ENCODE measurements at regions not wholly inside any gene's neighbourhood (a gene's known extent, or its start where the extent isn't known, plus 50 kb on each side); places are given as distances from the start of the nearest gene placed in this dataset.

DNA sequence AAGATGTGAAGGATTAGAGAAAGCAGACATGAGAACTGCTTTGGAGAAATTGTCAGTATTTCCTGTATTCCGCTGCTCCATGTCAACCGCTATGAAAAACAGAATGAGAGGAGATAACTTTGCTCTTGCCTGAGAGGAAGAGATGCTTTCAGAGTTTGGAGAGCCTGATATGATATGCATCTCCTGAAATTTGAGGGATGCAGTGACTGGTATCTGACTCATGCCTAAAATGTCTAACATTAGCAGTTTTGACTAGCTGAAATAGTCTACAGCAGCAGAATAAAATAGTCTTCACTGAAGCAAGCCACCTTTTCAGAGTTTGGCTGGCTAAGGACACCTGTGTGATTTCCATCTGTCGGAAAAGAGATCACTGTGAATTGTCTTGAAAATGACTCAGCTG is 165.8 kb upstream of the LRRC7 start:
- TF ChIP-seq, protein P1, sequence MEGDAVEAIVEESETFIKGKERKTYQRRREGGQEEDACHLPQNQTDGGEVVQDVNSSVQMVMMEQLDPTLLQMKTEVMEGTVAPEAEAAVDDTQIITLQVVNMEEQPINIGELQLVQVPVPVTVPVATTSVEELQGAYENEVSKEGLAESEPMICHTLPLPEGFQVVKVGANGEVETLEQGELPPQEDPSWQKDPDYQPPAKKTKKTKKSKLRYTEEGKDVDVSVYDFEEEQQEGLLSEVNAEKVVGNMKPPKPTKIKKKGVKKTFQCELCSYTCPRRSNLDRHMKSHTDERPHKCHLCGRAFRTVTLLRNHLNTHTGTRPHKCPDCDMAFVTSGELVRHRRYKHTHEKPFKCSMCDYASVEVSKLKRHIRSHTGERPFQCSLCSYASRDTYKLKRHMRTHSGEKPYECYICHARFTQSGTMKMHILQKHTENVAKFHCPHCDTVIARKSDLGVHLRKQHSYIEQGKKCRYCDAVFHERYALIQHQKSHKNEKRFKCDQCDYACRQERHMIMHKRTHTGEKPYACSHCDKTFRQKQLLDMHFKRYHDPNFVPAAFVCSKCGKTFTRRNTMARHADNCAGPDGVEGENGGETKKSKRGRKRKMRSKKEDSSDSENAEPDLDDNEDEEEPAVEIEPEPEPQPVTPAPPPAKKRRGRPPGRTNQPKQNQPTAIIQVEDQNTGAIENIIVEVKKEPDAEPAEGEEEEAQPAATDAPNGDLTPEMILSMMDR (IDR thresholded peaks at IDR 0.05): no peak
- Histone ChIP-seq H3K27me3 (no peaks in the 10 kb centered on the region), H3K4me1 (no peaks in the 10 kb centered on the region), H3K9me3 (no peaks in the 10 kb centered on the region), H3K4me3 (no peak overlapping the region), H3K36me3 (no peaks in the 10 kb centered on the region), H3K27ac (no peak overlapping the region)
- no peak for DNase-seq
- intact Hi-C loops (cut with DNase I): no loop called here
- no peak for ATAC-seq

GRCh38 chr1:69403756-69404320 is 163.9 kb upstream of the LRRC7 start:
- intact Hi-C loops (cut with DNase I): no loop called here
- no peaks in the 10 kb centered on the region for H3K9me3 ChIP-seq

DNA sequence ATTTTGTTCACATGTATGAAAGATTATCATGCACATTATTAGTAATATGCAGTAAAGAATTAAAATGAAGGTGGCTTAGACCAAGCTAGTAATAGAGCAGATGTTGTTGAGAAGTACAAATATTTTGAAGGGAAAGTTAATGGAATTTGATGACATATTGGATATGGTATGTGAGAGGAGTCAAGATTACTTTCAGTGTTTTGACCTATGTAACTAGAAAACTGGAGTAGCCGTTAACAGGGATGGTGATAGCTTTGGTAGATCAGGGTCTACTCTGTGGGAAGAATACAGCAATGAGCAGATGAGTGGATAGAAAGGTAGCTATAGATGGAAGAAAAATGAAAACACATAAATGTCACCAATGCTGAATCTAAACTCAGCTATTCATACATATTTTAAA is 163.2 kb upstream of the LRRC7 start:
- H3K36me3 ChIP-seq: no peaks in the 10 kb centered on the region
- ATAC-seq: no peak
- intact Hi-C loops (cut with DNase I): no loop called here
- H3K4me1 ChIP-seq: no peaks in the 10 kb centered on the region
- no peaks in the 10 kb centered on the region for H3K9me3 ChIP-seq
- TF ChIP-seq, protein P1 (IDR thresholded peaks at IDR 0.05): no peak
- no peak for DNase-seq
- H3K27me3 ChIP-seq: no peaks in the 10 kb centered on the region
- H3K27ac ChIP-seq: no peak overlapping the region
- no peak overlapping the region for H3K4me3 ChIP-seq

More at GRCh38 chr1:69403756-69404320, 163.9 kb upstream of the LRRC7 start:
- no peak overlapping the region for H3K27ac ChIP-seq
- TF ChIP-seq, protein P1 (IDR thresholded peaks at IDR 0.05): no peak
- no peaks in the 10 kb centered on the region for H3K4me1 ChIP-seq
- no peaks in the 10 kb centered on the region for H3K27me3 ChIP-seq
- no peak for ATAC-seq
- no peak overlapping the region for H3K4me3 ChIP-seq
- H3K36me3 ChIP-seq: no peaks in the 10 kb centered on the region
- no peak for DNase-seq

DNA sequence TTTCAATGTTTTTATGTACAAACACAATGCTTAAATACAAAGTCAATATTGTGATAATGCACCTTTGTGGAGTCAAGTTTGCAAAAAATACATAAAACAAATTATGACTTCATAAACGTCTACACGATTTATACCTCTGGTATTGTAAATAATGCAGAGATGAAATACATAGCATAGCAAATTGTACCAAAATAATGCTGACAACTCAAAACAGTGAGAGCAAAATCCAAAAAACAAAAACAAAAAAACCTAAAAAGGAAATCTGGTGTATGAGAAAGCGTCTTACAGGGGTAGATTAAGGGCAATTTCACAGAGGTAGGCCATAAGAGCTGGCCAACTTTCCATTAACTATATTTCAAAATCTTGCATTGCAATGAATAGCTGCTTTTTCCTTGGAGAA is 161.5 kb upstream of the LRRC7 start:
- H3K27me3 ChIP-seq: no peaks in the 10 kb centered on the region
- intact Hi-C loops (cut with DNase I): no loop called here
- ATAC-seq (no peak), DNase-seq (no peak)
- H3K36me3 ChIP-seq: no peaks in the 10 kb centered on the region
- TF ChIP-seq, protein P1 (IDR thresholded peaks at IDR 0.05): no peak
- no peak overlapping the region for H3K4me3 ChIP-seq
- no peak overlapping the region for H3K27ac ChIP-seq
- no peaks in the 10 kb centered on the region for H3K4me1 ChIP-seq
- H3K9me3 ChIP-seq: no peaks in the 10 kb centered on the region

DNA sequence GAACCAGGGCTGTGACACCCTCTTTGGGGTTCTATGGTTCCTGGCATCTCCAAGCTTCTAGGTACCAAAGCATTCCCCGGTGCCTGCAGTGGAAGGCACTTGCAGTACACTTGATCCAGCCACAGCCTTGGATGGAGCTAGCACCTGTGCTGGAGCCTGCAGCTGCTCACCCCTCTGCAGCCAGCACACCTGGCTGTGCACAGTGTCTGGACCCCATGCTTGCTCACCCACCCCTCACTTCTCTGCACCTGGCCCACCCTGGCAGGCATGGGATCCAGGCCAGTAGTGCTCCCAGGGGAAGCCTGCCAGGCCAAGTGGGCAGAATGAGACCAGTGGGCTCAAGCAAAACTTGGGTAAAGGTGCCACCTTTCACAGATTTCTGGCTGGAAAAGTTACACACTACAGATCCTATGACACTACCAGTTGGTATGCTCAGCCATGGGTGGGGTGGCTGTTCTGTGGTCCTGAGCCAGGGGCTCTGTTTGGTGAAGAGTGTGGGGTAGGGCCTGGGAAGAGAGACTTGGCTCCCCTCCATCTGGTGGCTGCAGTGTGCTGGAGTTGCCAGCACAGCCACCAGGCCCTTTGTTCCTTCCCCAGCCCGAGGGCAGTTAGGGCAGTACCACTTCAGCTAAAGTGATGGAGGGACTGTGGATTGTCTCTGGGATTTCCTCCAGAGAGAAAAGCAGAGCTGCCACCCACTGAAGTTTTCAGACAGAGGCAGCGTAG is 157.8 kb upstream of the LRRC7 start:
- intact Hi-C loops (cut with DNase I): no loop called here
- no peaks in the 10 kb centered on the region for H3K27me3 ChIP-seq
- peak in 1 of 4 donors; percentile 38 for DNase-seq
- TF ChIP-seq, protein P1 (IDR thresholded peaks at IDR 0.05): no peak
- H3K27ac ChIP-seq: no peak overlapping the region
- H3K36me3 ChIP-seq: no peaks in the 10 kb centered on the region
- H3K4me3 ChIP-seq: no peak overlapping the region
- ATAC-seq: no peak
- no peaks in the 10 kb centered on the region for H3K4me1 ChIP-seq
- no peaks in the 10 kb centered on the region for H3K9me3 ChIP-seq

Measured in left lung (tissue), 4 donors.